KMS-11 (cell line): ENCODE measurements at regions not wholly inside any gene's neighbourhood (a gene's known extent, or its start where the extent isn't known, plus 50 kb on each side); places are given as distances from the start of the nearest gene placed in this dataset.

Experiments
- H2AFZ ChIP-seq: fragments of 200-600 bp; sonication (generic); 2 replicates; pipeline ENCODE4 v1.6.1; 2016; ENCODE audit warnings: antibody characterized with exemption, mixed run types, low read depth
- H3K27ac ChIP-seq: fragments of 200-600 bp; sonication (generic); 2 replicates; pipeline ENCODE4 v1.6.1; 2016; ENCODE audit warnings: mild to moderate bottlenecking, mixed run types
- H3K27me3 ChIP-seq: fragments of 200-600 bp; sonication (generic); 2 replicates; pipeline ENCODE4 v1.6.1; 2017; ENCODE audit warnings: mild to moderate bottlenecking, low read depth, mixed run types, moderate library complexity; ENCODE audit not compliant: insufficient read depth
- H3K36me3 ChIP-seq: fragments of 200-600 bp; sonication (generic); 2 replicates; pipeline ENCODE4 v1.6.1; 2017; ENCODE audit warnings: mild to moderate bottlenecking, mixed run types; ENCODE audit not compliant: insufficient read depth
- H3K4me1 ChIP-seq: fragments of 200-600 bp; sonication (generic); 2 replicates; pipeline ENCODE4 v1.6.1; 2016; ENCODE audit warnings: mild to moderate bottlenecking, low read depth, mixed run types; ENCODE audit not compliant: poor library complexity, severe bottlenecking
- H3K4me2 ChIP-seq: fragments of 200-600 bp; sonication (generic); 2 replicates; pipeline ENCODE4 v1.7.0; 2016; ENCODE audit warnings: mild to moderate bottlenecking, mixed run types
- H3K4me3 ChIP-seq: fragments of 200-600 bp; sonication (generic); IDR thresholded peaks from 2 replicates; pipeline ENCODE4 v1.6.1; 2017; ENCODE audit warnings: low read depth, low read length, mixed read lengths; ENCODE audit not compliant: insufficient read depth
- H3K79me2 ChIP-seq: fragments of 200-600 bp; sonication (generic); 2 replicates; pipeline ENCODE4 v1.6.1; 2016; ENCODE audit warnings: low read depth, mixed run types; ENCODE audit not compliant: insufficient read depth
- H3K9ac ChIP-seq: fragments of 200-600 bp; sonication (generic); 2 replicates; pipeline ENCODE4 v1.6.1; 2016; ENCODE audit warnings: mild to moderate bottlenecking, mixed run types
- H4K20me1 ChIP-seq: fragments of 200-600 bp; sonication (generic); 2 replicates; pipeline ENCODE4 v1.6.1; 2016; ENCODE audit warnings: mild to moderate bottlenecking, mixed run types; ENCODE audit not compliant: insufficient read depth
- CTCF ChIP-seq: fragments of 200-600 bp; sonication (generic); conservative IDR thresholded peaks from 2 replicates; pipeline ENCODE4 v1.6.1; 2017; ENCODE audit warnings: low read depth, mild to moderate bottlenecking, antibody characterized with exemption, low read length, moderate library complexity, mixed read lengths

GRCh38 chr3:55327131-55327920, 159.8 kb downstream of the WNT5A start:
- no peaks in the 10 kb centered on the region for H3K27me3 ChIP-seq
- no peaks in the 10 kb centered on the region for H3K36me3 ChIP-seq
- no peak overlapping the region for H3K4me3 ChIP-seq
- H3K9ac ChIP-seq = no peak overlapping the region
- H3K4me2 ChIP-seq = no peak overlapping the region
- no peak for TF ChIP-seq CTCF
- no peaks in the 10 kb centered on the region for H3K4me1 ChIP-seq
- no peaks in the 10 kb centered on the region for H4K20me1 ChIP-seq
- H2AFZ ChIP-seq = no peak overlapping the region
- H3K27ac ChIP-seq = no peak overlapping the region
- no peaks in the 10 kb centered on the region for H3K79me2 ChIP-seq

GRCh38 chr3:55322638-55323037, 164.5 kb downstream of the WNT5A start:
- Histone ChIP-seq H2AFZ (no peak overlapping the region), H3K27ac (no peak overlapping the region)

GRCh38 chr3:55320928-55321327, 166.2 kb downstream of the WNT5A start:
- Histone ChIP-seq H3K27ac (no peak overlapping the region), H3K4me2 (no peak overlapping the region), H3K36me3 (no peaks in the 10 kb centered on the region), H3K9ac (no peak overlapping the region), H3K27me3 (no peaks in the 10 kb centered on the region), H2AFZ (no peak overlapping the region), H3K4me1 (no peaks in the 10 kb centered on the region), H3K4me3 (no peak overlapping the region), H3K79me2 (no peaks in the 10 kb centered on the region), H4K20me1 (no peaks in the 10 kb centered on the region)
- no peak for TF ChIP-seq CTCF

More at GRCh38 chr3:55322638-55323037, 164.5 kb downstream of the WNT5A start:
- Histone ChIP-seq H3K36me3 (no peaks in the 10 kb centered on the region), H4K20me1 (no peaks in the 10 kb centered on the region), H3K4me1 (no peaks in the 10 kb centered on the region), H3K27me3 (no peaks in the 10 kb centered on the region), H3K4me2 (no peak overlapping the region), H3K4me3 (no peak overlapping the region), H3K79me2 (no peaks in the 10 kb centered on the region), H3K9ac (no peak overlapping the region)
- no peak for TF ChIP-seq CTCF

- no peaks in the 10 kb centered on the region for H3K36me3 ChIP-seq
- TF ChIP-seq CTCF = no peak
These were observed 171.7 kb downstream of the WNT5A start for GRCh38 chr3:55315396-55315795.

More at GRCh38 chr3:55315396-55315795, 171.7 kb downstream of the WNT5A start:
- no peaks in the 10 kb centered on the region for H3K79me2 ChIP-seq
- H2AFZ ChIP-seq = no peak overlapping the region
- H3K4me1 ChIP-seq = no peaks in the 10 kb centered on the region
- H3K27ac ChIP-seq = no peak overlapping the region
- H3K9ac ChIP-seq = no peak overlapping the region
- no peak overlapping the region for H3K4me3 ChIP-seq
- no peaks in the 10 kb centered on the region for H3K27me3 ChIP-seq
- no peak overlapping the region for H3K4me2 ChIP-seq
- no peaks in the 10 kb centered on the region for H4K20me1 ChIP-seq
